ENCODE measurements at regions not wholly inside any gene's neighbourhood (a gene's known extent, or its start where the extent isn't known, plus 50 kb on each side); places are given as distances from the start of the nearest gene placed in this dataset.
"Not testable (repeated sequence)": the region's sequence is repeated elsewhere in the genome, so short reads cannot be mapped to it uniquely, and the experiment has no call there.

DNA sequence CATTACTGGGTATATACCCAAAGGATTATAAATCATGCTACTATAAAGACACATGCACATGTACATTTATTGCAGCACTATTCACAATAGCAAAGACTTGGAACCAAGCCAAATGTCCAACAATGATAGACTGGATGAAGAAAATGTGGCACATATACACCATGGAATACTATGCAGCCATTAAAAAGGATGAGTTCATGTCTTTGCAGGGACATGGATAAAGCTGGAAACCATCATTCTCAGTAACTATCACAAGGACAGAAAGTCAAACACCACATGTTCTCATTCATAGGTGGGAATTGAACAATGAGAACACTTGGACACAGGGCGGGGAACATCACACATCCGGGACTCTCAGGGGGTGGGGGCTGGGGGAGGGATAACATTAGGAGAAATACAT, 959.4 kb downstream of the KCNT2 start:
- H3K4me3 ChIP-seq; POLR2A ChIA-PET; H3K27me3 ChIP-seq (ENCODE audit: control insufficient read depth in 2 of 2, insufficient read depth in 2 of 2, low read length in 2 of 2); H3K4me2 ChIP-seq (ENCODE audit: insufficient read depth, low read length); H3K36me3 ChIP-seq (ENCODE audit: control insufficient read depth, insufficient read depth, low read length); CTCF ChIA-PET (ENCODE audit: low intra/inter-chr PET ratio); H3K9me3 ChIP-seq (replicated peaks; ENCODE audit: control insufficient read depth, insufficient read depth, low read depth, low read length); H2AFZ ChIP-seq (ENCODE audit: low read depth, low read length); FAIRE-seq; ATAC-seq; DNase-seq (ENCODE audit: extremely low read depth in 1 of 4, low spot score in 3 of 4); in situ Hi-C loops (cut with MboI); H3K4me1 ChIP-seq (replicated peaks in 1 of 2; ENCODE audit: control insufficient read depth in 2 of 2, insufficient read depth in 2 of 2, low read length in 2 of 2); H3K27ac ChIP-seq (ENCODE audit: extremely low read depth, low read depth, low read length); intact Hi-C loops (cut with micrococcal nuclease); H4K20me1 ChIP-seq (replicated peaks; ENCODE audit: control insufficient read depth, insufficient read depth, low read length); BruUV-seq (replicated peaks); H3K79me2 ChIP-seq (ENCODE audit: control insufficient read depth, insufficient read depth, low read length); H3K9ac ChIP-seq (ENCODE audit: insufficient read depth in 1 of 2, low read depth in 2 of 2, low read length in 2 of 2); H3K9me1 ChIP-seq (ENCODE audit: control insufficient read depth, insufficient read depth, low read length): not testable (repeated sequence)
- peak; percentile 16 for TF ChIP-seq RBM25 (IDR thresholded peaks at IDR 0.05; ENCODE audit: low read depth, low read length, severe bottlenecking)
- TF ChIP-seq NFIX (CRISPR knock-in tag; IDR thresholded peaks at IDR 0.05; ENCODE audit: low read depth) = peak; percentile 26; the same call in 1 of the 2 replicates
- peak; percentile 69 for TF ChIP-seq NFIC (IDR thresholded peaks at IDR 0.05)
- TF ChIP-seq ZNF146 (CRISPR knock-in tag; IDR thresholded peaks at IDR 0.05; ENCODE audit: unreplicated experiment) = peak; percentile 54
- WGBS (ENCODE audit: insufficient coverage, low coverage, missing lambda C conversion rate) = 11% methylated on average over 2 of the region's 2 CpGs

DNA sequence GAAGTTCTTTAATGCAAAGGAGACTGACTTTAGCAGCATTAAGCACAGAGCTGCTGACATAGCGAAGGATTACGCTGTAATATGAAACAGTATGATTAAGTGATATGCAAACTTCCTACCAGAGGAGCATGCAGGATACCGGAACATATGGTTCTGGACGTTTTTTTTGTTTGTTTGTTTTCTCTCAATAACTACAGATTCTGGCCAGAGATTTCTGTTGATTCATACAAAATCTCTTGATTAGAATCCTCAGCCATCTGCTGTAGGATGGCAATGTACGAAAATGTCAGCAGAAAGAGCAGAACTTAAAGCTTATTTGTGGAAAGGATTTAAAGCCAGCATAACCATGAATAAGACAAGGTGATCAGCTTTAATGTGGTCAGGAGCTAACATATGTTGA, 970.7 kb downstream of the KCNT2 start:
- Histone ChIP-seq H3K36me3 (ENCODE audit: control insufficient read depth, insufficient read depth, low read length) (no peaks in the 10 kb centered on the region), H3K4me1 (replicated peaks in 1 of 2; ENCODE audit: control insufficient read depth in 2 of 2, insufficient read depth in 2 of 2, low read length in 2 of 2) (no peaks in the 10 kb centered on the region), H3K4me2 (ENCODE audit: insufficient read depth, low read length) (no peak overlapping the region), H3K27me3 (ENCODE audit: control insufficient read depth in 2 of 2, insufficient read depth in 2 of 2, low read length in 2 of 2) (no peaks in the 10 kb centered on the region), H2AFZ (ENCODE audit: low read depth, low read length) (no peak overlapping the region), H3K79me2 (ENCODE audit: control insufficient read depth, insufficient read depth, low read length) (no peaks in the 10 kb centered on the region), H3K9me1 (ENCODE audit: control insufficient read depth, insufficient read depth, low read length) (no peaks in the 10 kb centered on the region), H3K9ac (ENCODE audit: insufficient read depth in 1 of 2, low read depth in 2 of 2, low read length in 2 of 2) (no peak overlapping the region), H3K4me3 (no peak overlapping the region), H4K20me1 (replicated peaks; ENCODE audit: control insufficient read depth, insufficient read depth, low read length) (no peaks in the 10 kb centered on the region), H3K27ac (ENCODE audit: extremely low read depth, low read depth, low read length) (no peak overlapping the region), H3K9me3 (replicated peaks; ENCODE audit: control insufficient read depth, insufficient read depth, low read depth, low read length) (no peaks in the 10 kb centered on the region)
- ATAC-seq (no peak), DNase-seq (ENCODE audit: extremely low read depth in 1 of 4, low spot score in 3 of 4) (no peak), FAIRE-seq (no peak)
- ChIA-PET POLR2A (no interaction called here), CTCF (ENCODE audit: low intra/inter-chr PET ratio) (no interaction called here)
- intact Hi-C loops (cut with micrococcal nuclease) = no loop called here
- WGBS (ENCODE audit: insufficient coverage, low coverage, missing lambda C conversion rate) = 3% methylated on average over 5 of the region's 5 CpGs
- no TSS peak for BruUV-seq (replicated peaks)
- in situ Hi-C loops (cut with MboI) = no loop called here
- TF ChIP-seq PURB (CRISPR knock-in tag; IDR thresholded peaks at IDR 0.05; ENCODE audit: low read depth) = no peak
- no peak for TF ChIP-seq PML (IDR thresholded peaks at IDR 0.05; ENCODE audit: low read length)
- no peak for TF ChIP-seq ZNF146 (CRISPR knock-in tag; IDR thresholded peaks at IDR 0.05; ENCODE audit: unreplicated experiment)
- no peak for TF ChIP-seq ILK (tag; IDR thresholded peaks at IDR 0.05; ENCODE audit: borderline replicate concordance, low read depth)
- TF ChIP-seq ZNF232 (CRISPR knock-in tag; IDR thresholded peaks at IDR 0.05) = no peak
- TF ChIP-seq RBM14 (IDR thresholded peaks at IDR 0.05; ENCODE audit: borderline replicate concordance, insufficient read depth, low read depth, low read length) = no peak
- TF ChIP-seq, protein P1, sequence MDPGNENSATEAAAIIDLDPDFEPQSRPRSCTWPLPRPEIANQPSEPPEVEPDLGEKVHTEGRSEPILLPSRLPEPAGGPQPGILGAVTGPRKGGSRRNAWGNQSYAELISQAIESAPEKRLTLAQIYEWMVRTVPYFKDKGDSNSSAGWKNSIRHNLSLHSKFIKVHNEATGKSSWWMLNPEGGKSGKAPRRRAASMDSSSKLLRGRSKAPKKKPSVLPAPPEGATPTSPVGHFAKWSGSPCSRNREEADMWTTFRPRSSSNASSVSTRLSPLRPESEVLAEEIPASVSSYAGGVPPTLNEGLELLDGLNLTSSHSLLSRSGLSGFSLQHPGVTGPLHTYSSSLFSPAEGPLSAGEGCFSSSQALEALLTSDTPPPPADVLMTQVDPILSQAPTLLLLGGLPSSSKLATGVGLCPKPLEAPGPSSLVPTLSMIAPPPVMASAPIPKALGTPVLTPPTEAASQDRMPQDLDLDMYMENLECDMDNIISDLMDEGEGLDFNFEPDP (CRISPR knock-in tag; IDR thresholded peaks at IDR 0.05) = no peak
- no peak for TF ChIP-seq STAG1 (CRISPR knock-in tag; IDR thresholded peaks at IDR 0.05; ENCODE audit: borderline replicate concordance)
- TF ChIP-seq, protein P2, sequence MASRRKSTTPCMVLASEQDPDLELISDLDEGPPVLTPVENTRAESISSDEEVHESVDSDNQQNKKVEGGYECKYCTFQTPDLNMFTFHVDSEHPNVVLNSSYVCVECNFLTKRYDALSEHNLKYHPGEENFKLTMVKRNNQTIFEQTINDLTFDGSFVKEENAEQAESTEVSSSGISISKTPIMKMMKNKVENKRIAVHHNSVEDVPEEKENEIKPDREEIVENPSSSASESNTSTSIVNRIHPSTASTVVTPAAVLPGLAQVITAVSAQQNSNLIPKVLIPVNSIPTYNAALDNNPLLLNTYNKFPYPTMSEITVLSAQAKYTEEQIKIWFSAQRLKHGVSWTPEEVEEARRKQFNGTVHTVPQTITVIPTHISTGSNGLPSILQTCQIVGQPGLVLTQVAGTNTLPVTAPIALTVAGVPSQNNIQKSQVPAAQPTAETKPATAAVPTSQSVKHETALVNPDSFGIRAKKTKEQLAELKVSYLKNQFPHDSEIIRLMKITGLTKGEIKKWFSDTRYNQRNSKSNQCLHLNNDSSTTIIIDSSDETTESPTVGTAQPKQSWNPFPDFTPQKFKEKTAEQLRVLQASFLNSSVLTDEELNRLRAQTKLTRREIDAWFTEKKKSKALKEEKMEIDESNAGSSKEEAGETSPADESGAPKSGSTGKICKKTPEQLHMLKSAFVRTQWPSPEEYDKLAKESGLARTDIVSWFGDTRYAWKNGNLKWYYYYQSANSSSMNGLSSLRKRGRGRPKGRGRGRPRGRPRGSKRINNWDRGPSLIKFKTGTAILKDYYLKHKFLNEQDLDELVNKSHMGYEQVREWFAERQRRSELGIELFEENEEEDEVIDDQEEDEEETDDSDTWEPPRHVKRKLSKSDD (conservative IDR thresholded peaks at IDR 0.05; ENCODE audit: low read length) = no peak

Measured in K562 (cell line).